SK-N-SH (cell line): ENCODE measurements at regions not wholly inside any gene's neighbourhood (a gene's known extent, or its start where the extent isn't known, plus 50 kb on each side); places are given as distances from the start of the nearest gene placed in this dataset.

Source experiments
- CTCF ChIA-PET: fragments of 300-600, 350-600 bp; formaldehyde crosslinking; extraction: SDS; loops from one replicate; lab custom pipeline; 2021; lab: Yijun Ruan, JAX
- POLR2A ChIA-PET: fragments of 350-600 bp; sonication (Branson Sonifier 250); formaldehyde crosslinking; extraction: SDS; loops from one replicate; lab custom pipeline; 2020; ENCODE audit warnings: antibody characterized with exemption, inconsistent platforms; lab: Yijun Ruan, JAX
- DNase-seq: peaks from one replicate; pipeline ENCODE4 v3.0.0; 2012
- H2AFZ ChIP-seq: fragments of 200-600 bp; sonication (generic); 2 replicates; pipeline ENCODE4 v1.8.1; 2016; ENCODE audit warnings: antibody characterized with exemption, mild to moderate bottlenecking, low read depth
- H3F3A ChIP-seq: fragments of 200-600 bp; sonication (generic); replicated peaks from 2 replicates; pipeline ENCODE3; 2016; ENCODE audit warnings: antibody characterized with exemption, mild to moderate bottlenecking; ENCODE audit not compliant: insufficient read depth
- H3K27ac ChIP-seq, 2 experiments: fragments of 200-500 bp in 1 of 2; fragments of 200-600 bp in 1 of 2; sonication (Bioruptor generic) in 1 of 2; sonication (generic), shearing (Covaris generic) in 1 of 2; 2 replicates each; pipeline versions ENCODE4 v1.5.1 to v1.6.1; 2014 to 2016; ENCODE audit warnings: low read depth in 2 of 2, inconsistent platforms in 1 of 2, low read length in 1 of 2, mild to moderate bottlenecking in 1 of 2, mixed read lengths in 1 of 2
- H3K27me3 ChIP-seq: fragments of 200-600 bp; sonication (generic), shearing (Covaris generic); 2 replicates; pipeline ENCODE4 v1.6.1; 2016; ENCODE audit warnings: mixed run types; ENCODE audit not compliant: insufficient read depth
- H3K36me3 ChIP-seq, 2 experiments: fragments of 200-500 bp in 1 of 2; fragments of 200-600 bp in 1 of 2; sonication (Bioruptor generic) in 1 of 2; sonication (generic) in 1 of 2; replicated peaks in 1 of 2; 2 replicates each; pipeline versions ENCODE3 to v1.5.1; 2014 to 2016; ENCODE audit warnings: low read length in 1 of 2, mild to moderate bottlenecking in 1 of 2; ENCODE audit not compliant: insufficient read depth in 2 of 2, control insufficient read depth in 1 of 2
- H3K4me1 ChIP-seq, 2 experiments: fragments of 200-500 bp in 1 of 2; fragments of 200-600 bp in 1 of 2; sonication (Bioruptor generic) in 1 of 2; sonication (generic), shearing (Covaris generic) in 1 of 2; 2 replicates each; pipeline versions ENCODE4 v1.5.1 to v1.6.1; 2014 to 2016; ENCODE audit warnings: low read depth in 1 of 2, low read length in 1 of 2, mixed run types in 1 of 2; ENCODE audit not compliant: insufficient read depth in 2 of 2, control insufficient read depth in 1 of 2
- H3K4me2 ChIP-seq: fragments of 200-600 bp; sonication (generic), shearing (Covaris generic); 2 replicates; pipeline ENCODE4 v1.6.1; 2017; ENCODE audit warnings: mixed run types
- H3K4me3 ChIP-seq, 2 experiments: fragments of 200-500 bp in 1 of 2; fragments of 200-600 bp in 1 of 2; sonication (Bioruptor generic) in 1 of 2; sonication (generic), shearing (Covaris generic) in 1 of 2; 2 replicates each; pipeline versions ENCODE4 v1.5.1 to v1.8.1; 2014 to 2016; ENCODE audit warnings: low read depth in 2 of 2, inconsistent platforms in 1 of 2, low read length in 1 of 2, mild to moderate bottlenecking in 1 of 2, mixed read lengths in 1 of 2, moderate library complexity in 1 of 2
- H3K79me2 ChIP-seq: fragments of 200-600 bp; sonication (generic); 2 replicates; pipeline ENCODE4 v1.8.1; 2017; ENCODE audit warnings: mild to moderate bottlenecking; ENCODE audit not compliant: insufficient read depth
- H3K9ac ChIP-seq: fragments of 200-600 bp; sonication (generic); 2 replicates; pipeline ENCODE4 v1.6.1; 2017; ENCODE audit warnings: mixed run types
- H3K9me2 ChIP-seq: fragments of 200-600 bp; sonication (generic); 2 replicates; pipeline ENCODE4 v1.6.1; 2017; ENCODE audit warnings: mixed run types
- H3K9me3 ChIP-seq: fragments of 200-600 bp; sonication (generic); 2 replicates; pipeline ENCODE4 v1.6.1; 2017; ENCODE audit warnings: mixed run types, mild to moderate bottlenecking, moderate library complexity
- H4K20me1 ChIP-seq: fragments of 200-600 bp; sonication (generic); 2 replicates; pipeline ENCODE4 v1.6.1; 2017; ENCODE audit warnings: mild to moderate bottlenecking, mixed run types; ENCODE audit not compliant: insufficient read depth
- EP300 ChIP-seq, 2 experiments: IDR thresholded peaks; 2 replicates each; pipeline versions ENCODE4 v1.4.0 to v1.6.1; 2012; ENCODE audit warnings: borderline replicate concordance in 1 of 2, low read depth in 1 of 2, low read length in 1 of 2
- EZH2phosphoT487 ChIP-seq: fragments of 200-600 bp; sonication (generic); IDR thresholded peaks from 2 replicates; pipeline ENCODE4 v1.6.1; 2017; ENCODE audit warnings: low read depth, mixed run types, mild to moderate bottlenecking, antibody characterized with exemption, moderate library complexity, borderline replicate concordance
- FOSL2 ChIP-seq: IDR thresholded peaks from 2 replicates; pipeline ENCODE4 v1.4.0; 2012; ENCODE audit warnings: low read depth, mild to moderate bottlenecking, moderate library complexity, borderline replicate concordance
- NFIC ChIP-seq: IDR thresholded peaks from 2 replicates; pipeline ENCODE4 v1.4.0; 2012; ENCODE audit warnings: borderline replicate concordance
- POLR2AphosphoS5 ChIP-seq: IDR thresholded peaks from 2 replicates; pipeline ENCODE4 v1.6.1; 2012; ENCODE audit warnings: low read depth, low read length
- REST ChIP-seq: IDR thresholded peaks from 2 replicates; pipeline ENCODE4 v1.6.1; 2012; ENCODE audit warnings: mild to moderate bottlenecking, low read depth, low read length, moderate library complexity
- RFX5 ChIP-seq: IDR thresholded peaks from 2 replicates; pipeline ENCODE4 v1.6.1; 2012; ENCODE audit warnings: mild to moderate bottlenecking, improper control_type of control experiment, low read length
- RXRA ChIP-seq: IDR thresholded peaks from 2 replicates; pipeline ENCODE4 v1.4.0; 2012; ENCODE audit warnings: low read depth, mild to moderate bottlenecking, borderline replicate concordance
- SIN3A ChIP-seq: IDR thresholded peaks from 2 replicates; pipeline ENCODE4 v1.6.1; 2012; ENCODE audit warnings: low read depth, mild to moderate bottlenecking, low read length, moderate library complexity, borderline replicate concordance
- TCF12 ChIP-seq: IDR thresholded peaks from 2 replicates; pipeline ENCODE4 v1.4.0; 2012
- TEAD4 ChIP-seq: IDR thresholded peaks from 2 replicates; pipeline ENCODE4 v1.4.0; 2012; ENCODE audit warnings: mild to moderate bottlenecking, borderline replicate concordance; ENCODE audit not compliant: insufficient read depth
- USF2 ChIP-seq: fragments of 150-350 bp; IDR thresholded peaks from 2 replicates; pipeline ENCODE4 v1.6.1; 2017; ENCODE audit warnings: antibody characterized with exemption, low read length, low read depth, borderline replicate concordance
- YY1 ChIP-seq: IDR thresholded peaks from 2 replicates; pipeline ENCODE4 v1.4.0; 2012; ENCODE audit warnings: low read depth, mild to moderate bottlenecking
- WGBS: methylation state at CpG from one replicate; pipeline ENCODE4 v1.1.6; 2017; ENCODE audit warnings: low lambda C conversion rate; 5-methylcytosine and 5-hydroxymethylcytosine counted together
- TF ChIP-seq, protein P1 (sequence below): IDR thresholded peaks from 2 replicates; pipeline ENCODE4 v1.4.0; 2012; ENCODE audit warnings: low read depth, borderline replicate concordance
- TF ChIP-seq, protein P2 (sequence below): IDR thresholded peaks from 2 replicates; pipeline ENCODE4 v1.4.0; 2012; ENCODE audit warnings: low read depth
- TF ChIP-seq, protein P3 (sequence below): fragments of 150-350 bp; IDR thresholded peaks from 2 replicates; pipeline ENCODE4 v1.6.1; 2016; ENCODE audit warnings: mild to moderate bottlenecking, low read depth, low read length
- TF ChIP-seq, protein P4 (sequence below): IDR thresholded peaks from 2 replicates; pipeline ENCODE4 v1.4.0; 2012; ENCODE audit warnings: low read depth, borderline replicate concordance

DNA sequence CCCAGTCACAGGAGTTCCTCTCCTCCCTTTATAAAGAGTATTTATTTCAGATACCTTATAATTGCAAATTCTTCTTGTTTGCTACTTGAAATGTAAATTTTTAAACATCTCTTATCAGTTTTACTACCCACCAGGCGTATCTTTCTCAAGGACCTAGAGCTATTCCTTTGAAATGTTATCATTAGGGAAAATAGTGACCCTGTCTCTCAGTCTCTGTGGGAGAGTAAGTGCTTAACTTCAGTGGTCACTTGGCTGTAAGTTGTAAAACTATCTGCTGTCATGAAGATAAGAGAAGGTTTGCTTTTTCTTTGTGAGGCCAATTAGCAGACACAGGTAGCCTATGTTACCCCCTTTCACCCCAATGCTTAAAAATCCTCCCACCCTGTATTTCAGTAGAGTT lies 241.6 kb downstream of the TACR3 start:
- Histone ChIP-seq H3K9ac (no peak overlapping the region), H3F3A (peaks cover 2% of the 10 kb centered on the region), H3K4me1 (no peaks in the 10 kb centered on the region), H4K20me1 (no peaks in the 10 kb centered on the region), H3K9me2 (no peaks in the 10 kb centered on the region), H3K79me2 (no peaks in the 10 kb centered on the region), H3K36me3 (no peaks in the 10 kb centered on the region), H3K27ac (no peak overlapping the region), H2AFZ (no peak overlapping the region), H3K4me3 (no peak overlapping the region), H3K9me3 (no peaks in the 10 kb centered on the region), H3K4me2 (no peak overlapping the region), H3K27me3 (no peaks in the 10 kb centered on the region; the same call in 1 of the 2 replicates)
- TF ChIP-seq REST (no peak), YY1 (no peak), RXRA (no peak), TEAD4 (no peak), POLR2AphosphoS5 (no peak), SIN3A (no peak), EP300 (IDR thresholded peaks at IDR 0.05; ENCODE audit: borderline replicate concordance in 1 of 2, low read depth in 1 of 2, low read length in 1 of 2) (no peak), NFIC (no peak), USF2 (no peak), RFX5 (no peak), EZH2phosphoT487 (no peak), FOSL2 (no peak), TCF12 (no peak)
- TF ChIP-seq, protein P1, sequence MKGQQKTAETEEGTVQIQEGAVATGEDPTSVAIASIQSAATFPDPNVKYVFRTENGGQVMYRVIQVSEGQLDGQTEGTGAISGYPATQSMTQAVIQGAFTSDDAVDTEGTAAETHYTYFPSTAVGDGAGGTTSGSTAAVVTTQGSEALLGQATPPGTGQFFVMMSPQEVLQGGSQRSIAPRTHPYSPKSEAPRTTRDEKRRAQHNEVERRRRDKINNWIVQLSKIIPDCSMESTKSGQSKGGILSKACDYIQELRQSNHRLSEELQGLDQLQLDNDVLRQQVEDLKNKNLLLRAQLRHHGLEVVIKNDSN = no peak
- TF ChIP-seq, protein P2, sequence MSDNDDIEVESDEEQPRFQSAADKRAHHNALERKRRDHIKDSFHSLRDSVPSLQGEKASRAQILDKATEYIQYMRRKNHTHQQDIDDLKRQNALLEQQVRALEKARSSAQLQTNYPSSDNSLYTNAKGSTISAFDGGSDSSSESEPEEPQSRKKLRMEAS = no peak
- TF ChIP-seq, protein P3, sequence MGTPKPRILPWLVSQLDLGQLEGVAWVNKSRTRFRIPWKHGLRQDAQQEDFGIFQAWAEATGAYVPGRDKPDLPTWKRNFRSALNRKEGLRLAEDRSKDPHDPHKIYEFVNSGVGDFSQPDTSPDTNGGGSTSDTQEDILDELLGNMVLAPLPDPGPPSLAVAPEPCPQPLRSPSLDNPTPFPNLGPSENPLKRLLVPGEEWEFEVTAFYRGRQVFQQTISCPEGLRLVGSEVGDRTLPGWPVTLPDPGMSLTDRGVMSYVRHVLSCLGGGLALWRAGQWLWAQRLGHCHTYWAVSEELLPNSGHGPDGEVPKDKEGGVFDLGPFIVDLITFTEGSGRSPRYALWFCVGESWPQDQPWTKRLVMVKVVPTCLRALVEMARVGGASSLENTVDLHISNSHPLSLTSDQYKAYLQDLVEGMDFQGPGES = no peak
- TF ChIP-seq, protein P4, sequence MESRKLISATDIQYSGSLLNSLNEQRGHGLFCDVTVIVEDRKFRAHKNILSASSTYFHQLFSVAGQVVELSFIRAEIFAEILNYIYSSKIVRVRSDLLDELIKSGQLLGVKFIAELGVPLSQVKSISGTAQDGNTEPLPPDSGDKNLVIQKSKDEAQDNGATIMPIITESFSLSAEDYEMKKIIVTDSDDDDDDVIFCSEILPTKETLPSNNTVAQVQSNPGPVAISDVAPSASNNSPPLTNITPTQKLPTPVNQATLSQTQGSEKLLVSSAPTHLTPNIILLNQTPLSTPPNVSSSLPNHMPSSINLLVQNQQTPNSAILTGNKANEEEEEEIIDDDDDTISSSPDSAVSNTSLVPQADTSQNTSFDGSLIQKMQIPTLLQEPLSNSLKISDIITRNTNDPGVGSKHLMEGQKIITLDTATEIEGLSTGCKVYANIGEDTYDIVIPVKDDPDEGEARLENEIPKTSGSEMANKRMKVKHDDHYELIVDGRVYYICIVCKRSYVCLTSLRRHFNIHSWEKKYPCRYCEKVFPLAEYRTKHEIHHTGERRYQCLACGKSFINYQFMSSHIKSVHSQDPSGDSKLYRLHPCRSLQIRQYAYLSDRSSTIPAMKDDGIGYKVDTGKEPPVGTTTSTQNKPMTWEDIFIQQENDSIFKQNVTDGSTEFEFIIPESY = no peak
- ChIA-PET CTCF (interaction anchor here (1.1 kb wide), 1 partner anchor 436 kb away, joined by 4 read pairs; no protein-coding TSS in a partner anchor), POLR2A (no interaction called here)
- no peak for DNase-seq
- WGBS = 6% methylated on average over 1 of the region's 1 CpG
